GM21447 (cell line): ENCODE measurements at regions not wholly inside any gene's neighbourhood (a gene's known extent, or its start where the extent isn't known, plus 50 kb on each side); places are given as distances from the start of the nearest gene placed in this dataset.
"Not testable (repeated sequence)": the region's sequence is repeated elsewhere in the genome, so short reads cannot be mapped to it uniquely, and the experiment has no call there.

Source experiments
- ATAC-seq: cut with Tn5 transposase; IDR thresholded peaks from one replicate; pipeline ENCODE4 v1.9.1; 2021; ENCODE audit not compliant: unreplicated experiment

- no peak for ATAC-seq
Measured at GRCh38 chr2:58629545-58630119, 388.5 kb upstream of the FANCL start.

GRCh38 chr2:58620896-58621295, 379.8 kb upstream of the FANCL start:
- ATAC-seq = no peak

GRCh38 chr2:58620093-58620492, 379.0 kb upstream of the FANCL start:
- ATAC-seq = no peak

DNA sequence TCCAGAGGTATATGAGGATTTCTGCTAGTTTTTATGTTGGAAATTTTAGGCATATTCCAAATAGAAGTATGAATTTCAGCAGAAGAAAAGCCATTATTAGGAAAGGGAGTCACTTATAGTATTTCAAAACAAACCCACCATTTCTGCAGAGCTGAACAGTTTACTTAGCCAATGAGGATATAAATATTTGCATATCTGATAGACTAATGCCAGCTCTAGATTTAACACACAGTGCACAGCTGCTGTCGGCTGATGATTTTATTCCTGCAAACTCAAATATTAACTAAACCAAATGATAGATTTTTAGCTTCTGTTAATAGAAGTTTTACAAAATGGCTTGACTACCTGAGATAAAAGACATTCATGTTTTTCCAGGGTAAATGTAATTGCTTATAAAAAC, 375.8 kb upstream of the FANCL start:
- no peak for ATAC-seq

GRCh38 chr2:58614219-58614618, 373.1 kb upstream of the FANCL start:
- ATAC-seq = no peak

DNA sequence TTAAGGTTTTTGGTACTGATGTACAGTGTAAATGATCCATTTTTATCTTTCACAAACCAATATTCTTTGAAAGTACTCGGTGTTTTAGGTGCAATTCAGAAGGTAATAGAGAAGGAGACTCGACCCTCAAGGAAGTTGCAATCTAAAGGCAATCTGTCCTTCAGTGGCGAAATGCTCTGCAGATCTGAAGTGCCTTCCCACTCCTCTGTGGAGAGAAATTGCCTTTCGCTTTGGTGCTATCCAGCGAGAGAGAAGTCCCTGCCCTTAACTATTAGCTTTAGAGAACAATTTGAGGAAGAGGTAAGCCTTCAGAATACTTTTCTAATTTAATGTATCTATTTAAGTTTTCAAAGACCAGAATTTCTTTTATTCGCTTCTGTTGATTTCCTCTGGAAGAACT, 371.8 kb upstream of the FANCL start:
- no peak for ATAC-seq

GRCh38 chr2:58609326-58609725, 368.2 kb upstream of the FANCL start:
- no peak for ATAC-seq

DNA sequence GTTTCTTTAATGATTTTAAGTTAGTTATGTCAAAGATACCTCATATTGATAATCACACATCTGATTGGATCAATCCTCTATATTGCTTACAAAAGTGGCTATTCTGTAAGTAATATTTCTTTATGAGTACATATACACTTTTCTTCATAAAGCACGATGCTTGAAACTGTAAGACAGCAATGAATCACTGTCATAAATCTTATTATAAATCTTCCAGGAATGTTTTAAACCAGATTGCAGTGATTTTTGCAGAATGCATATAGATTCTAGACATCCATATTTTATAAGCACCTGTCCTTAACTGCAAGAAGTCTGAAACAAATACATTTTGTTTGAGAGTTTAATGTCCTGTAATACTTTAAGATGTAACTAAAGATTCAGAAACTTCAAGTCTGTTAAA, 367.0 kb upstream of the FANCL start:
- ATAC-seq = no peak

- no peak for ATAC-seq
Measured at GRCh38 chr2:58607448-58607847, 366.3 kb upstream of the FANCL start.

DNA sequence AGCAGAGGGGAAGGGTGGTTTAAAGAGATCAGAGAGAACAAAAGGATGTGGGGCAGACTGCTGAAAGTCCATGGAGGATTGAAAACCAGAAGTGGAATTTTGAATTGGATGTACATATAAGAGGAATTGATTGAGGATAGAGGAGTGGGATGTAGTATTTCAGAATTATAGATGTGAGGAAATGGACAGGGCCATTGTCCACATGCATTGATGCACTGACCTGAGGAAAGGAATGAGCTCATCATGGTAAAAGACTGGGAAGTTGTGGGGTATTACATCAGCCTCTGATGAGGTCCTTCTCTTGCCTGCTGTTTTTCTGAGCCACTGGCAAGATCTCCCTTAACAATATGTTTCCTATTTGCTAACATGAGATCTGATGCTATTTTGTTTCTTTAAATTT, 365.7 kb upstream of the FANCL start:
- no peak for ATAC-seq

- no peak for ATAC-seq
Measured at GRCh38 chr2:58604096-58604495, 363.0 kb upstream of the FANCL start.

- ATAC-seq = no peak
Measured at GRCh38 chr2:58601017-58601416, 359.9 kb upstream of the FANCL start.

GRCh38 chr2:58598171-58598570, 357.0 kb upstream of the FANCL start:
- no peak for ATAC-seq

DNA sequence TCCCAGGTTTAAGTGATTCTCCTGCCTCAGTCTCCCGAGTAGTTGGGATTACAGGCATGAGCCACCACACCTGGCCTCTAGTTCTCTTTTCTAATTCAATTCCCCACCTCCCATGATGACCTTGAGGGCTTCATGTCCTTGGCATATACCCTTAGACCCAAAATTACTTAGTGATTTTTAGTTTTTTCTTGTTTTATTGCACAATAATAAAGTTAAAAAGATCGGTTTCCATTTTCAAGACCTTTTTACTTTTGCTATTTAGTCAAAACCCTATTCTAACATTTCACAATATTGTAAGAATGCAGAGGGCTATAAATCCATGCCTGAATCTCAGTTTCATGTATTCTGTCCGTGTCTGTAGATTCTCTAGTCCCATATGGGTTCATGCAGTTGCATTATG, 354.6 kb upstream of the FANCL start:
- no peak for ATAC-seq

DNA sequence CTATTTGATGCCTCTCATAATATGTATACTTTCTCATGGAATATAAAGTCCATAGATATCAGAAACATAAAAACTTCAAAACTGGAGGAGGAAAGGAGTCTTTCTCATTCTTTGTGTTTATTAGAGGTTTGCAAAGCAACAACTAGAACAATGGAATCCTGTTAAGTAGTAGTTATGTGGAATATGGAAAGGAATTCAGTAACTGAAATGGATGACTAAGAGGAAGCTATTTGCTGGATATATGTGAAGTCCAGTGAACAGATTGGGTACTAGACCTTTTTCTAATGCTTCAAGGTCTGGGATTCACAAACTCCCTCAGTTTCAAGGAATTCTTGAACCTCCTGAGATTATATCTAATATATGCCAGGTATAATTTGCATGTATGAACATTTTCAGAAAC, 353.6 kb upstream of the FANCL start:
- ATAC-seq = no peak

DNA sequence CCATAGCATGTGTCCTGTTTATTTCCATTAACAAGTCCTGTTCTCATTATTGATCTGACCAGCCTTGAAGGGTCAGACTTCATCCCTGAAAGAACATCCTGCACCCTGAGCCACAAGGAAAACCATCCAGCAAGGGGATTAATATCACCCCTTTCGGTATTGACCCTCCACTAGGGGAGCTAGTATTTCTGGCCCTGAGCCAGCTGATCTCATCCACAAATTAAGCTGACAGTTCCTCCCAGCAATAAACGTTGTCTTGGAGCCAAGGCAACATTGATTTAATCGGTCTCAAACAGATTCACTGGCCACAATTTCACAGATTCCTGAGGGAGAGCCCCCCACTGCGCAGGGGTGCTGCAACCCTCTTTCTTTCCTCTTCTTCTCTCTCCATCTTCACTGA, 353.1 kb upstream of the FANCL start:
- ATAC-seq = no peak

DNA sequence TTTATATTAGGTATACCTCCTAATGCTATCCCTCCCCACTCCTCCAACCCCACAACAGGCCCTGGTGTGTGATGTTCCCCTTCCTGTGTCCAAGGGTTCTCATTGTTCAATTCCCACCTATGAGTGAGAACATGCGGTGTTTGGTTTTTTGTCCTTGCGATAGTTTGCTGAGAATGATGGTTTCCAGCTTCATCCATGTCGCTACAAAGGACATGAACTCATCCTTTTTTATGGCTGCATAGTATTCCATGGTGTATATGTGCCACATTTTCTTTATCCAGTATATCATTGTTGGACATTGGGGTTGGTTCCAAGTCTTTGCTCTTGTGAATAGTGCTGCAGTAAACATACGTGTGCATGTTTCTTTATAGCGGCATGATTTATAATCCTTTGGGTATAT, 345.1 kb upstream of the FANCL start:
- ATAC-seq = not testable (repeated sequence)

- ATAC-seq = no peak
Measured at GRCh38 chr2:58585233-58585632, 344.1 kb upstream of the FANCL start.

GRCh38 chr2:58584606-58585118, 343.5 kb upstream of the FANCL start:
- no peak for ATAC-seq

- ATAC-seq = no peak
Measured at GRCh38 chr2:58578276-58578675, 337.2 kb upstream of the FANCL start.

DNA sequence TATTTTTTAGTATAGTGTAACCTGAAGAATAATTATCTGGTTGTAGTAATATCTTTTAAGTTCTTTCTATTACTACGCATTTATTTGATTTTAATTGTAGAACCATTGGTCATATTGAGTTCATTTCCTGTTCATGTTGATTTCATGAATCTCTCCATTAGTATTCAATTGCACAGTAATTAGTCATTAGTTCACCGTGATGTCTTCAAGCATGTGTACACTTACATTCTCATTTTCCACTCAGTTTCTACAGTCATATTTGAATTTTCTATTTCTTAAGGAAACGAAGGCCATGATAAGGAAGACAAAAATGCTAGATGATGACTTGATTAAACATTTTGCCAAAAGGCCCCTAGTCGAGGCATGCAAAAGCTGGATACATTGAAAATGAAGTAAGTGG, 333.7 kb upstream of the FANCL start:
- ATAC-seq = no peak

DNA sequence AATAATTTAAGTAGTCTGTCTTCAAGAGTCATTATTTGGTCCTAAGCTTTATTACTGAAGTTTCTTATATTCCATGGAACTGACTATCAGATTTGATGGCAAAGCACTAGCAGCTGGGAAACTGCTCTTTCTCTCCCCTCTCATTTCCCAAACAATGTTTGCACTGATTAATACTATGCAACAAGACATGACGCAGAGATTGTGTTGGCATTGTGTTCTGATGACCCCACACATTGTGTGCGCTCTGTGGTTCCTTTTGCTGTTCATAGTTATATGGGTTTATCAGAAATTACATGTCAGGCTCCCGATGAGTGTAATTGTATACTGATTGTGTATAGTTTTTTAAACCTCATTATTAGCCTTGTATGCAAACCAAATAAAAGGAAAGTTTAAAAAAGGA, 331.6 kb upstream of the FANCL start:
- ATAC-seq = no peak

DNA sequence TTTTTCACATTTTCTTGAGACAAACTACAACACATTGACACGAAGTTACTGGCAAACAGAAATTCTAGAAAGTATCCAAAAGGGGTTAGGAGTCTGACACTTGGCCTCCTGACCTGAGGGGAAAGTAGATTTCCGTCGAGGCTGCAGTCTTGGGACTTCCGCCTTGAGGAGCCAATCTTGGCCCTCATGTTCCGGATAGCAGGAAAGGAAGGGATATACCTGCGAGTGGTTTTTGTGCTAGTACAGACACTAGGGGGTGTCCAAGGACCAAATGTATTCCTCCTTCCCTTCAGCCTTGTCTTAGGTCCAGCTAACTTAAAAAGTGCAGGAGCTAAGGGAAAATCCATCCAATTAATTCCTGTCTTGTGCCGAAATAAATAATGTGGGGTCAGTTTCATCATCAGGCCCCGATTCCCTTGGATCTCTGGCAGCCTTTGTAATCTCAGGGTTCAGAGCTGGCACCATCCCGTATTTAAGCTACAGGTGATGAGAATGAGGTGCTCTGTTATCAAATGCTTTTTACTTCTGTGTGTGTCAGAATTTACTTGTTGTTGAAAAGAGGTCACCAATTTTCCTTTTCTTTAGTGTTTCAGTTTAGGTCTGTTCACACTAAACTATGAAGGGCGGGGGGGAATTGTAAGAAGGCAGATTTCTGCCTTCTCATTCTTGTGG, 330.2 kb upstream of the FANCL start:
- peak; percentile 97 for ATAC-seq
